ENCODE measurements at regions not wholly inside any gene's neighbourhood (a gene's known extent, or its start where the extent isn't known, plus 50 kb on each side); places are given as distances from the start of the nearest gene placed in this dataset.

DNA sequence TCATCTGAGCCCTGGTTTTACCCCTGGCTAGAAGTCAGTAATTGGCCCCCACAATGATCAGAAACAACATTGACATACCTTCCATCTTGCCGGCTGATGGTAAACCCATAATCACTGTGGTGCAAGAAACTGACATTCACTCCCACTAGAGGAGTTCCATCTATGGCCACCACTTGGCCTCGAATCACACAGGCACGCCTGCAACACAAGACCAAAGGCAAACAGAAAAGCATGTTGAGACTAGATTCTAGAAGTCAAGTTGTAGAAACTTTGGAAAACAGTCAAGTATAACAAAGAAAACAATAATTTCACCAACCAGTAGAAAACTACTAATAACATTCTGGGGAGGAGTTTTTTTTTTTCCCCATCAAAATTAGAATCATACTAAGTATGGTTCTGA, 183.4 kb downstream of the SH2D1A start:
- no peak for DNase-seq

DNA sequence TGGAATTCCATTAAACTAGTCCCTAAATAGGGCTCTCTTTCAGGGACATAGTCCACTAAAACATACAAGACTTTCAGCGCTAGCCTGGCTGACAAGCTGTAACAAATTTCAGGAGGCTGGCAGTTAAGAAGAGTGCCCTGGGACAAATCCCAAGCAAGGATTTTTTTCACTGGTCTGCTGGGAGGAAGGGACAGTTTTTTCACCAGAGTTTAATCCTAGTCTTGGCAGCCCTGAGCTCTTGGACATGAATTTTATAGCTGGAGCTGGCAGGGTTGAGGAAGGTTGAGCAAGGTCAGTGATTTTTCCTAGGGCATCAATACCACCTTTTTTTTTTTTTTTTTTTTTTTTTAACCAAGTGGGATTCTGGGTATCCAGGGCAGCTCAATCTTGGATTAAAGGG, 184.4 kb downstream of the SH2D1A start:
- DNase-seq = no peak

DNA sequence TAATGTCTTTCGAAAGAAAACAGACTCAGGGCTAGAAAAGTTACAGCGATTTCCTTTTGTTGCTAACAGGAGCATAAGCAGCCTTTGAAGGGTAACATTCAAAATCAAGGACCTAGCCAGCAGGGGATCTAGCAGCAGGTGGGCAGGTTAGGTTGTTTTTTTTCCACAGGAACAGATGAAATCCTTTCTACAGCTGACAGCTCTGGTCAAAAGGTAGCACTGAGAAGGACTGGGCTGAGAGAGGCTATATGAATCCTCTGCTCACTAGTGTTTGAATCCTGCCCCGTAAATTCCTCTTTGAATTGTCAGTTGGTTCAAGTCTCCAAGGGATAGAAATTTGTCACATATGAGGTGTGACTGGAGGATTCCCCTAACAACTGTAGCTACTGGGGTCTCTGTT, 188.2 kb downstream of the SH2D1A start:
- DNase-seq = no peak

DNA sequence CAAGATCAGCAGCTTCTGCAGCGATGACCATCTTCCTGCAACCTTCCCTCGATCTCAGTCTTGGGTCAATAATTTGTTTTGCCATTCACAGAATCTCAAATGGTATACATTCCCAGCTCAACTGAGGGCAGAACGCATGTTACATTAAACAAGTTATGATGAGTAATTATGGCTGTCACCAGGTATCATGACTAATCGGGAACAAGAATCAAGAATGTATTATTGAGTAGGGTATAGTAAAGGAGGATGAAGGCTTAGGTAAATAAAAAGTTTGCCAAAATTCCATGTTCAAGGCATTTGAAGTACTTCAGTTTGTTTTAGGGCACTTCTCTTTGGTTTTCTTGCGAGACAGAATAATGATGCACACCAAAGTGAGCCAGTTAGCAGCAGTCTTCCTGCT, 194.1 kb downstream of the SH2D1A start:
- no peak for DNase-seq

DNA sequence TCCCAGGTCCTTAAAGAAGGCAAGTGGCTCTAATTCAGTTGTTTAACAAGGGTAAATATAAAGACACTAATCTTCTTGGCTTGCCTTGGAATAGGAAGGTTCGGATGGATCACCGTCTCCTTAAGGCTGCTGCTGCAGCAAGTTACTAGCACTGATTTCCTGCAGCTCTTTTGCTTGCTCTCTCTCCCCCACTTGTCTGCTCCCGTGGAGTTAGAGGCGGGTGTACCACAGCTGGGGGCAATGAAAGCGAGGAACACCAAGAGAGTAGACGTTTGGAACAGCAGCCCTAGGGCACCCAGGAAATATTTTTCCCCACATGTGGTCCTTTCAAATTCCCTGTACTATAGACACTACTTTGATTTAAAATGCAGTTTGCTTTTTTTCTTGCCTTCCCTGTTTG, 202.2 kb downstream of the SH2D1A start:
- no peak for DNase-seq

DNA sequence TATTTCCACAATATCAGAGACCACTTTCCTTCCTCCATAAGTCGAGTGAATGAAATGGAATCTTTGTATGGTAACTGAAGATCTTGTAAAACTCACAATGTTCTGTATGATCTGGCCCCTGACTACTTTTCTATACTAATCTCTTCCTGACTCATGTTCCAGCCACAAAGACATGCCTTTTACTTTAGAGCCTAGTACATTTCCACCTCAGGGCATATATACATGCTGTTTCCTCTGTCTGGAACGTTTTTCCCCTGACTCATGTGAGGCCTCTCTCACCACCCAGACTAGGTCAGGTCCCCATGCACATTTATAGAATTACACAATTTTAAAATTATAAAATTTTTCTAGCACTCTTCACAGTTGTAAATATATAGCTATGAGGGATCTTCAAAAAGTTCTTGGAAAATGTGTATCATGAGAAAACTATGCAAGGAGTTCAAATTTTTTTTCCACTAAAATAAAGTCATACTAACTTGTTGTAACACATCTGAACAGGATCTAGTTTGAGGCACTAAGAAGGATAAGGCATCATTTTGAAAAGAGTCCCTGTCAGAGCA, 208.8 kb downstream of the SH2D1A start:
- no peak for DNase-seq

DNA sequence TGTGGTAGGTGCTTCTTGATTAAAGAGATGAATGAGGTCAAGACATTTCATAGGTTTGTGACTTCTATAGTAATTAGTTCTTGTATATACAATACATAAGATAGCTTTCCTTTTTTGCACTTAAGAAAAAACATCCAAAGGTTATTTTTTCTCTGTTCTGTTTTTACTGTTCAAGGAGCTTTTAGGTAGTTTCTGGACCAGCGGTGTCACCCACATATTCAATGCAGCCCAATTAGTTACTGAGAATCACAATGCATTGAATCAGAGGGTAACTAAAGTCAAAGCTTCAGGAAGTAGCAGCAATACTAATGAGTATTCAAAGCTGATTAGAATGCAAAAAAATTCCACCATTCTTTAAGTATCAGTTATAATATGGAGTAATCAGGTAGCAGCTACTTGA, 211.6 kb downstream of the SH2D1A start:
- DNase-seq = no peak

DNA sequence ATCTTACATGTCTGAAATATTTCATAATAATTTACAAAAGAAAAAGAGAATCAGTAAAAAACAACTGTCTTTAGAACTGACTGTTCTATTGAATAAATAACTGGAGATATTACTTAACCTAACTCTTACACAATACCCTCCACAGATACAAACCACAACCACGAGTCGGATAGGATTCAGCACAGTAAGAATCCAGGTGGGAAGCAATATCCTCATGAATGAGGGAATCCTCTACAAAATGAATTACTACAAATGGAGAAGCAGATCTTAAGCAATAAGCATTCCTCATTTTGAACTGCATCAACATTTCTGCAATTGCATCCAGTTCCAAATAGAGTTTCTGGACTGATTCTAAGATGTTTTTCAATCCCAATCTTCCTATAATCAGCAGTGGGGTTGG, 227.1 kb downstream of the SH2D1A start:
- DNase-seq = no peak

DNA sequence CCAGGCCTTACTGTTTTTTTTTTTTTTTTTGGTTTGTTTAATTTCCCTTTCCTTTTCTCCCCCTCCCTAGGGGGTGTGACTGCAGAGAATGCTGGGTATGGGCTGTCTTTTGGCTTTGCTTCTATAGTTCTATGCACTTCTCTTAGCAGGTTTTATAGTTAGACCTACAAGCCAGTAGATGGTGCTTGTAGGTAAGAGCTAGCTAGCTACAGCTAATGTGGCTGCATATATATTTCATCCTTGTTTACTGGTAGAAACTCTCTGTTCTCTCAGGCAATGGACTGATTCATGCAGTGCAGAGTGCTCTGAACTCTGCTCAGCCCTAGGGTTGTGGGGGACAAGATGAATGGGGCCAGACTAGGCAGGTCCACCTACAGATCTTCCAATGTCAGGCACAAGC, 246.4 kb downstream of the SH2D1A start:
- no peak for DNase-seq

DNA sequence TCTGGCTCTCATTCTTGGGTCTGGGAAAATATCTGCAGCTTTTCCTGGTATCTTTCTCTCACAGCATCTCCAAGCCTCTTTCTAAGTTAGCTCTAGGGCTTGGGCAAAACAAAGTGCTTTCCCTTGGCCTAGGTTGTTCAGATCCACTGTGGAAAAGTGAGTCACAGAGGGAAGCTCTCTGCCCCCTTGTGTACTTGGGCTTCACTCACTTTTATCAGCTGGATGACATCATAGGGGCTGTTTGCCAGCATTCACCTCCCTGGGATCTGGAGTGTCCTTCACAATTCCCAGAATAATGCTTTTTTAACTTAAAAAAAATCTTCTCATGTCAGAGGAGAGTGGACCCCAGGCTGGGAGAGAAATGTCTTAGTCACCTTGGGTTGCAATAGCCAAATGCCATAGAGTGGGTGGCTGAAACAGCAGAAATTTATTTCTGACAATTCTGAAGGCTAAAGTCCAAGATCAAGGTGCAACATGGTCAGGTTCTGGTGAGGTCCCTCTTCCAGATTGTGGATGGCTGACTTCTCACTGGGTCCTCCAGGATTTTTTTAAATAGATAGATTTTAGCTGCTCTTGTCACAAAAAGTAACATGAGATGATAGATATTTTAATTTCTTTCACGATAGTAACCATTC, 247.8 kb downstream of the SH2D1A start:
- DNase-seq = no peak

DNA sequence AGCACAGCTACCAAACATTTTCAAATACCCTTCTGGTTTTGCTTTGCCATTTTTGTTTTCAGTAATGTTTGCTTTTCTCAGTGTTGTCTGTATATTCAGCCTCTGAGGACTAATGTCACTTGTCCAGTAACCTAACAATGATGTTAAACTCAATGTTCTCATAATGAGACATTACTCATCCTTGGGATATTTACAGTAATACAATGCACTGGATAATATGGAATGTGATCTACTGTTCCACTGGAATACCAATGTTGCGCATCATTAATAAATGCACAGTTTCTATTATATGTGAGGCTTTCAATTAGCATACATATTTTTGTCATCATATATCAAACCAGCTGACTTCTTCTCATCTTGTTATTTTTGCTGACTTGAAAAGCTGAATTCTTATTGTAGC, 259.1 kb downstream of the SH2D1A start:
- DNase-seq = no peak

DNA sequence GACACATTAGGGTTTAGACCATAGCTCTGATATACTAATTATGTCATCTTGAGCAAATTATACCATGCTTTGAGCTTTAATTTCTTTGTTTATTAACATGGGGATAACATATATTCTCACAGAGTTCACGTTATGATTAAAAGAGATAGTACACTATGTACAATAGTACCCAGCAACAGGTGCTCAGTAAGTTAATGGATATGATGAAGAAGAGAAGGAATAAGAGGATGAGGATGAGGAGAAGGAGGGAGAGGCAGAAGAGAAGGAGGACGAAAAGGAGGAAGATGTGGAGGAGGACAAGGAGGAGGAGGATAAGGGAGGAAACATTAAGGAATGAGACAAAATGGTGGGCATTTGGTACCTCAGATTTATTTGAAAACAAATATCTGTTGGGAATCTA, 260.4 kb downstream of the SH2D1A start:
- no peak for DNase-seq

DNA sequence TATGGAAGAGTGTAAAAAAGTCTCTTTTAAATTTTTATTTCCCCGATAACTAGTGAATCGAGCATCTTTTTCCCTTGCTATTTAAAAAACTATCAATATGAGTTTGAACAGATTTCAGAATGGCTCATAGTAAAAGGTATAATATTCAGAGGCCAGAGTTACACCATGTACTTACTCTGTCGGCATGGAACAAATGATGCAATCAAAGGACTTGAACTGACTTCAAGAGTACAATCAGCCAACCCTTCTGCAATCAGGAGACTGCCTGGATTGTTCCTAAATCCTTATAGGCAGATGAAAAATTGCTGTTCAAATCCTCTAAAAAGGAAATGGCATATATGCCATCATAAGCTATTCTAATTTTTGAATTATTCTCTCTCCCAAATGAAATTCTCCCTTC, 273.3 kb downstream of the SH2D1A start:
- no peak for DNase-seq

DNA sequence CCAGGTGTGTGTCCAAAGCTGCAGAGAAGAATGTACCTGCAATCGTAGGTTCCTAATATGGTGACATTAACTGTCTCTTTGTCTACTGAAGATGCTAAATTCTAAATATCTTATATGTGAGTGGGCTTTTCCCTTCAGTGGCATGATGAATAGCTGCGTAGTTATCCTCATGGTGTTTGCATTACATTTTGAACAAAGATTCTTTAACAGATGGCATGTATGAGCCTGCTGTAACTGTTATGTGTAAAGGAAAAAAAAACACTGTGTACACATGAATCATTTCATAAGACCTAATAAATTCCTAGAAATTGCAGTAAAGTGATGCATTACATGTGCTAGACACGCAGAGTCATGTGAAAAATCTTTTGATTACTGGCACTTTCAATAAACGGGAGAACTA, 288.0 kb downstream of the SH2D1A start:
- DNase-seq = no peak

DNA sequence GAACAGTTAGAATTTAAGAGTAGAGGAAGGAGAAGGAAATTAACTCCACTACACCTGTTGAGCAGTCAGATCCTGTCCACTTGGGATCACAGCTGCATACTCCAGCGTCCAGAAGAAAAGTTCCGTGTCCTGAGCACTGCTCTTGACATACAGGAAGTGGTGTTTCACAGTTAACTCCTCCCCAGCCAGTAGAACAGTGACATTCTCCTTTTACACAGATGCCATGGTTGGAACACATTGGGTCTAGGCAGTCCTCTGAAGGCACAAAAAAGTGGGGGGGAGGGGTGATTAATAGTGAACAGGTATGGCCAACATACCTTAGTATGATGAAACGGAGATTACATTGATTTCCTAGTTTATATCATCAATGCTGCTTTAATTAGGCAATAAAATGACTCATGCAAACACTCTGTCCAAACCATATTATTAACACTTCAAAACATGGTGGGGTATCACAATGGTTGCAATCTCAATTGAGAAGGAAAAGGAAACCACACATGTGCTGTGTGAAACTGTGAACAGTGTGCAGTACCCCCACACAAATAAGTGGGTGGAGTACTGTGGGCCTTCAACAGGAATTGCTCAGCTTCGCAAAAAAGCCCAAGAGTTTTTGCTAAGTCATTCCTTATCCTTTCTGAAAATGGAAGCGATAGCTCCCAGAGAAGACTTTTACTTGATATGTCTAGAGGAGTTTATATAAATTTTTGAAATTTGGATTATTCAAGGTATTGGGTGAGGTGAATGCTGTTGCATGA, 295.6 kb downstream of the SH2D1A start:
- DNase-seq = no peak

DNA sequence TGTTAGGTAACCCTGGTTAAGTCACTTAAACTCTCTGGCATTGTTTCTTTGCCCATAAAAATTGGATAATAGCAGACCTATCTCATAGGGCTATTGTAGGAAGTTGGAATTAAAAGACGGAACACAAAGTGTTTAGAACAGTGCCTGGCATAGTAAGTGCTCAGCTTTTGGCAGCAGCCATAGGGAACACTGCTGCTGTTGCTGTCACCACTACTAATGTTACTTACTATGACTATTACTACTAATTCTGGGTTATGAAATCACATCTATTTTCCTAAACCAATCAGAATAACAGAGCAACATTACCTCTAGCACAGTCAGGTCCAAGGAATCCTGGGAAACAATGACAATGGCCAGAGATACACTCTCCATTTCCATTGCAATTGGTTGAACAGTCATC, 300.0 kb downstream of the SH2D1A start:
- DNase-seq = no peak

DNA sequence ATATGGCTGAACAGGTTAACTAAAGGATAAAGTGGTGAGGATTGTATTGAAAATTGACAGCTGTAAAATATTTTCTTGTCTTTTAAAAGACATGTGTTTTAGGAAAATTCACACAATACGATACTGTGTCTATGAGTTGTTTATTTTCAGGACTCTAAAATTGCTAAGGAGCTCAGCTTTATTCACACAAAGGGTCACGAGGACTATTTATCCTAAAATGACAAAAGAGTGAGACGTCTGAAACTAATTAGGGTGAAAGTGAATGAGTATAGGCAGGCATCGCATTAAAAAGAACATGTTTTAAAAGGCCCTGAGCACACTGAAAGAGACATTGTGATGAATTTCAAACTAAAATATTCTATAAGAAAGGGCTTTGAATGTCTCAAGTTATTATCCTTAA, 304.7 kb downstream of the SH2D1A start:
- no peak for DNase-seq

DNA sequence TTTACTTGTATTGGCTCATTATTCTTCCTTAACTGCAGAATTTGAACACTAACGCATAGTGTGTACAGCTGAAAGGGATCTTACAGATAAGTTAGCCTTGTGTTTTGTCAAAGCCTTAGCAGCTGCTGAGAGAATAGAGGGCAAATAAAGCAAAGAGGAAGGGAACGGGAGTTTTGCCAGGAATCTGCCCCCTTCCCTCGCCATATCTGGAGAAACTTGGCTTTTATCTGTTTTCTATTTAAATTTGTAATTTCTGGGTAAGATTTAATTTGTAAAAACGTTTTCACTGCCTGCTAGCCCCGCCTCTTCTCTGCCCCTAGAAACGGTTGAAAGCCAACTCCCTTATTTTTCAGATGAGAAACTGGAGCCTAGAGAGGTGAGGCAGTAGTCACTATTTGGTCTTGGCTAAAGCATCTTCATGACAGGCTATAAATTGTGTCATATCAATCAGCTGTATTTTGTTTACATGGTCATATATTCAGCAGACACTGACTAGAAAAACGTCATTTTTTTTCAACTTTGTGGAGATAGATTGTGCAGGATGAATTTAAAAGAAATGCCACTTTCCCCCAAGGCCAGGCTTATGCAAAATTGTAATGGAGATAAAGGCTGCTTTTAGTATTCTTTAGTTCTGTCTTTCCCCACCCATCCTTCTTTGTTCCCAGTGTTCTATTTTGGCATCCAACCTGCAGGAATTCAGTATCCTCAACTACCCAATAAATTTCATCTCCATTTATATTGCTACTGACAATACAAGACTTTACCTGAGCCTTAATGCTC, 319.4 kb downstream of the SH2D1A start:
- no peak for DNase-seq

DNA sequence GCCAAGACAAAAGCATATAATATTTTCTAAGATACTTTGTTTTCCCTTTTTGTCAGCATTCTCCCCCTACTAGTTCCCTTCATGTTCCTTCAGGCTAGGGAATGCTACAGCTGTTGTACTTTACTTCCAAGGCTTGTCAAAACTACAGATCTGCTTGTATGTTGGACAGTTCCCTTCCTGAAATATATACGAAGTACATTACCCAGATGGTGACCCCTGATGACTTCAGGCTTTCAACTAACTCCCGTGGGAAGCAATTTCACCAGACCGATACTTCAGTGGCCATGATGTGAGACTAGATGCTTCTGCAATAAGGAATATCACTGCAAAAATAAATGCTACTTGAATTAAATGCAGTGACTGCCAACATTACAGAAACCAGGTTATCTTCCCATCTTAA, 332.8 kb downstream of the SH2D1A start:
- no peak for DNase-seq

DNA sequence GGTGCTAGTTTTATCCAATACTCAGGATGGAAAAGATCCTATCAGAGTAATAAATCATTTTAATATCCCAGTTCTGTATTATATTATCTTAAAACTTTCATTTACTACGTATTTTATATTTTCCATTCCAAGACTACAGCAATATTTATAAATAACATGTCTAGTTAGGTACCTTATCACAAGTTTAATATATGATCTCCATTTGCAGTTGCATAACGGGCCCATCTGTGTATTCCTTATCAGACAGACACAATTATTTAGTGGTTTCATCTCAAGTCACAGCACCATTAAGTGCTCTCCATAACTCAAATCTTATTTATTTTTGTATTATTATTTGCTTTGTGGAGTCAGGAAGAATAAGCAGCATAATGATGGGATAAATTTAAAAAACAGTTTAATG, 333.9 kb downstream of the SH2D1A start:
- DNase-seq = no peak

DNA sequence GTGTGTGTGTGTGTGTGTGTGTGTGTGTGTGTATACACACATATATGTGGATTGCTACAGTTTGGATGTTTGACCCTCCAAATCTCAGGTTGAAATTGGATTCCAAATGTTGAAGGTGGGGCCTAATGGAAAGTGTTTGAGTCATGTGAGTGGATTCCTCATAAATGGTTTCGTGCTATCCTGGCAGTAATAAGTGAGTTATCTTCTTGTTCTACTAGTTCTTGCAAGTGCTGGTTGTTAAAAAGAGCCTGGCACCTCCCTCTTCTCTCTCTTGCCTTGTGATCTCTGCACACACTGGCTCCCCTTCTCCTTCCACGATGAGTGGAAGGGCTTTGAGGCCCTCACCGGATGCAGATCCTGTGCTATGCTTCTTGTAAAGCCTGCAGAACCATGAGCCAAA, 344.1 kb downstream of the SH2D1A start:
- DNase-seq = no peak

DNA sequence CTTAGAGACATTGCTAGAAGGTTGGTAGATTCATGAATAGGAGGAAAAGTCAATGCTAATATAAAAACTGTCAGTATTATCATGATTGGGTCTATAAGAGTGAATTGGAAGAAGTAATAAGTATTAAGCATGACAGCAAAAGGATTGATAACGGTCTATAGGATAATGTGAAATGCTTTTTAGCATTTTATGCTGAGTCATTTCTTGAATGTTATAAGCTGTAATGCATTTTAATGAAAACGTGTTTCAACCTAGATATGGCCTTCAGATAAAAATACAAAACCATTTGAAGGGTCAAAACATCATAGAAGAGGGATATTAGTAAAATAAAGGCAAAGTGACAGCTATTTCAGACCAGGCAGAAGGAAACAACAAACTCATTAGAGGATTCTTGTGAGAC, 353.5 kb downstream of the SH2D1A start:
- no peak for DNase-seq

DNA sequence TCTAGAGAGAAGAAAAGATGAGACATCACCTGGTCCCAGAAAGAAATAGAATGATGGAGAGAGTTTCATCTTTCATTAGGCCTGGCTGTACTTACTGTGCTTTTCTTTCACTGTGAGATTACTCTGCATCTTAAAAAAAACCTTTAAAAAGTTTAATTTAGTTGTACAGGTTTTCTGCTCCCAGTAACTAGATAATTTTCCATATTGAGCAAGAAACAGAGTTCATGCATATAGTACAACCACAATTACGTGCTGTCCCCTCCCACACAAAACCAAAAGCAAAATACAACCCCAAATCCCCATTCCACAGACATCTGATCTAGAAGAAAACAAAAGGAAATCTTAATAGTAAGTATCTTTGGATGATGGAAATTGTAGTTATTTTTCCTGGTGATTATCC, 371.2 kb downstream of the SH2D1A start:
- no peak for DNase-seq

DNA sequence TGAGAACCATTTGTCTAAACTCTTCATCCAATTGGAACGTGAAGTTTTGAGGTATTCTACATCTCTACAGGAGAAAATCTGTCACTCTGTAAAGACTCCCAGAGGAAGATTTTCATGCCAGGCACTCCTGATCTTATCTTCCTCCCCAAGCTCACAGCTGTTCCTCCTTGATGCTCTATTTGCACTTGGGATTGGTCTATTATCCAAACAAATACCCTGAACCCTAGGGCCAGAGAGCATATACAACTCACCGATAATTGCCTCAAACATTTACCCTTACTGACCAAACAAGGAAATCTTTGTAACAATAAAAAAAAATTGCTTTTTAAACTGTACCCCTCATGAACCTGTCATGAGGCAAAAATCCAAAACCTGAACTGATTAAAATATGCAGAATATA, 372.7 kb downstream of the SH2D1A start:
- DNase-seq = peak; percentile 7

Measured in COR-L47 (cell line).